Left forelimb (tissue), 1 donor: ENCODE measurements at regions not wholly inside any gene's neighbourhood (a gene's known extent, or its start where the extent isn't known, plus 50 kb on each side); places are given as distances from the start of the nearest gene placed in this dataset.
"Not testable (repeated sequence)": the region's sequence is repeated elsewhere in the genome, so short reads cannot be mapped to it uniquely, and the experiment has no call there.

Experiments
- DNase-seq: peaks from one replicate; pipeline ENCODE4 v3.0.0-alpha.2; 2018; ENCODE audit warnings: low spot score

DNA sequence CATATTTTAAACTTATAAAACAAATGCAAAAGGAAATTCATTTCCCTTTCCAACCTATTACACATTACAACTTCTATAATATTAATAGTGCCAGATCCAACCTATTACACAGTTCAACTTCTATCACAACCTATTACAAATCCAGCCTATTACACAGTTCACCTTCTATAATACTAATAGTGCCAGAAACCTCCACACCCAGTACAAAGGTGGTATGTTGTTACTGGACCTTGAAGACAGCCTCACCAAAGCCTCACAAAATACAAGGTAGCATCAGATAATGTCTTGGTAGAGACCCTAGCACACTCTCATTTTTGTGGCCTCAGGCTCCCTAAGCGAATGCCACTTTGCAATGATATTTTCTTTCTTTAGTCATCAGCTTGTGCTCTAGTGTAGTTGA lies 68.7 kb upstream of the PELI2 start:
- DNase-seq: no peak

DNA sequence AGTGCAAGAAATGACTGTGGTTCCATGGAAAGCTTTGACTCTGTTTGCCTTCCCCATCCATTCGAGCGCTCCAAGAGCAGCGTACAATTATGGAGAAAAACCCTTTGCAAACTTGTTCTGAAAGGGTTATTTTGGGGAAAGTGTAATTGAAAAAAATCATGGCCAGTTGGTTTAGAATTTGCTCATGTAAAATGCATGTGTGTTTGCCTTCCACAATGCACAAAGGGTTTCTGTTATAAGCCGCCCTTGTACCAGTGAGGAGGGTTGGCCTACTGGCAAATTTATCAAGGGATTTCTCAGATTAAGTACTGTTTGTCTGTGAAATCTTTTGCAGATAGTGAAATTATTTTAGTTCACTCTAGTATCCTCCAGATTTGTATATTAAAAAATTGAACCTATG lies 62.7 kb upstream of the PELI2 start:
- DNase-seq: no peak

DNA sequence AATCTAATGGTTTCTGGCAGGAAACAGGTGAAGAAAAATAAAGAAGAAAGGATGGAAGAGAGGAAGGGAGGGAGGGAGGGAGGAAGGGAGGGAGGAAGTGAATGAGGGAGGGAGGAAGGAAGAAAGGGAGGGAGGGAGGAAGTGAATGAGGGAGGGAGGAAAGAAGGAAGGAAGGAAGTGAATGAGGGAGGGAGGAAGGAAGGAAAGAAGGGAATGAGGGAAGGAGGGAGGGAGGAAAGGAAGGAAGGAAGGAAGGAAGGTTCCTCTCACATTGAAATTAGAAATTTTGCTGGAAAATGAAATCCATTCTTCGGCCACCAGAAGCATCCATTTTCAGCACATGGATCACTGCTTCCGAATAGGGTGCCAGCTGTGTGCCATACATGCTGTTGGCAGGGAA lies 62.2 kb upstream of the PELI2 start:
- DNase-seq: no peak

GRCh38 chr14:56057071-56057741 lies 61.0 kb upstream of the PELI2 start:
- DNase-seq: no peak

- no peak for DNase-seq
These were observed 60.4 kb upstream of the PELI2 start for GRCh38 chr14:56057767-56058166.

GRCh38 chr14:56059054-56059453 lies 59.2 kb upstream of the PELI2 start:
- DNase-seq: no peak

DNA sequence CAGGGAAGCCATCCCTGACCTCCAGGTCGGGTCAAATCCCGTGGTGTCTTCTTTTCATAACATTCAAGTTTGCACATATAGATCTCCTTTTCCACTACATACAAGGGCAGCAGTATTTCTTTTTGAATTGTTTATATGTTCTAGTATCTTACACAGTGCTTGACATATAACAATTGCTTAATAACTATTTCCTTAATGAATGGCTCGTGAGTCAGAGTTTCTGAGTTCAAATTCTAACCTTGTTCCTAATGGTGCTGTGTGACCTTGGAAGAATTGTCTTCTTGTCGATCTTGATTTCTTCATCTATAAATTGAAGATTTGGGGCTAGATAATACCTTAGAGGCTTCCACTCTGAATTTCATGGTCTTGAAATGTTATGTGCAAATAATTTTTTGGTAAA lies 57.2 kb upstream of the PELI2 start:
- no peak for DNase-seq

DNA sequence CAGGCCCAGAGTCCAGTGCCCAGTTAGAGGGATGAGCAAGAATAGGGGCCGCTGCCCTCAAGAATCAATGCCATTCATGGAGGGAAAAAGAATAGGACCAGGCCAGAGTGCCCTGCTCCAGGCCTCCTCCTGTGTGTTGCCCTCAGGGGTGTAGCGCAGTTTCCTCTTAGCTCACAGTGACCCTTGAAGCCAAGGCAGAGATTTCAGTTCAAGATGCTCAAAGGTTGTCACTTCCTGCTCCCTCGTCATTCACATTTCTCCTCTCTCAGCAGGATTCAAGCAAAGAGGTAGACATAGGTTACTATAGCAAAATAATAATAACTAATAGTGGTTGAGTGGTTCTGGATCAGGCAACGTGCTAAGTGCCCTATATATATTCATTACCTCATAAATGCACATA lies 55.1 kb upstream of the PELI2 start:
- no peak for DNase-seq

GRCh38 chr14:56064513-56064912 lies 53.7 kb upstream of the PELI2 start:
- DNase-seq: no peak

DNA sequence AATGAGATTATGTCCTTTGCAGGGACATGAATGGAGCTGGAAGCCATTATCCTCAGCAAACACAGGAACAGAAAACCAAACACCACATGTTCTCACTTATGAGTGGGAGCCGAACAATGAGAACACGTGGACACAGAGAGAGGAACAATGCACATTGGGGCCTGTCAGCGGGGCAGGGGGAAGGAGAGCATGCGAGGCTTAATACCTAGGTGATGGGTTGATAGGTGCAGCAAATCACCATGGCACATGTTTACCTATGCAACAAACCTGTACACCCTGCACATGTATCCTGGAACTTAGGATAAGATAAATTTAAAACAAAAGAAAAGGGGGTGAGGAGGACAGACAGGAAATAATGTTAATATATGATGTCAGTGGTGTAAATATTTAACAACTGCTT lies 53.0 kb upstream of the PELI2 start:
- not testable (repeated sequence) for DNase-seq

- DNase-seq: no peak
These were observed 52.5 kb upstream of the PELI2 start for GRCh38 chr14:56065621-56066290.
